BJ (cell line): ENCODE measurements at regions not wholly inside any gene's neighbourhood (a gene's known extent, or its start where the extent isn't known, plus 50 kb on each side); places are given as distances from the start of the nearest gene placed in this dataset.

Source experiments
- CTCF ChIA-PET: fragments of 350-600 bp; formaldehyde crosslinking; extraction: SDS; loops from one replicate; lab custom pipeline; 2021; ENCODE audit warnings: antibody characterized with exemption, inconsistent platforms; lab: Yijun Ruan, JAX
- POLR2A ChIA-PET: fragments of 300-600 bp; sonication (Branson Sonifier 250); formaldehyde crosslinking; extraction: SDS; loops from one replicate; lab custom pipeline; 2021; ENCODE audit warnings: antibody characterized with exemption; lab: Charles Lee
- DNase-seq: peaks from one replicate; pipeline ENCODE4 v3.0.0-alpha.2; 2011; ENCODE audit warnings: low read depth
- H3K27me3 ChIP-seq: 2 replicates; pipeline ENCODE4 v1.6.0; 2011; ENCODE audit warnings: low read length; ENCODE audit not compliant: control insufficient read depth, insufficient read depth
- H3K36me3 ChIP-seq: 2 replicates; pipeline ENCODE4 v1.5.1; 2011; ENCODE audit warnings: low read length; ENCODE audit not compliant: control insufficient read depth, insufficient read depth
- H3K4me3 ChIP-seq: 2 replicates; pipeline ENCODE4 v1.5.1; 2011; ENCODE audit warnings: low read depth, mild to moderate bottlenecking, control low read depth, low read length
- CTCF ChIP-seq: IDR thresholded peaks from 2 replicates; pipeline ENCODE4 v1.5.1; 2011; ENCODE audit warnings: low read depth, mild to moderate bottlenecking, control low read depth, inconsistent platforms, low read length, moderate library complexity; ENCODE audit not compliant: insufficient read depth

- ChIA-PET CTCF (no interaction called here), POLR2A (no interaction called here)
- no peaks in the 10 kb centered on the region for H3K27me3 ChIP-seq
- DNase-seq, result no peak
- H3K36me3 ChIP-seq, result no peaks in the 10 kb centered on the region
- no peak overlapping the region for H3K4me3 ChIP-seq
- TF ChIP-seq CTCF, result no peak
Measured at GRCh38 chr10:123478116-123478515, 188.0 kb upstream of the GPR26 start.

GRCh38 chr10:123479640-123480039, 186.5 kb upstream of the GPR26 start:
- H3K36me3 ChIP-seq, result no peaks in the 10 kb centered on the region
- DNase-seq, result no peak
- ChIA-PET POLR2A (no interaction called here), CTCF (no interaction called here)
- no peaks in the 10 kb centered on the region for H3K27me3 ChIP-seq
- TF ChIP-seq CTCF, result no peak
- no peak overlapping the region for H3K4me3 ChIP-seq

GRCh38 chr10:123480344-123480743, 185.8 kb upstream of the GPR26 start:
- ChIA-PET POLR2A (no interaction called here), CTCF (no interaction called here)
- Histone ChIP-seq H3K4me3 (no peak overlapping the region), H3K27me3 (no peaks in the 10 kb centered on the region), H3K36me3 (no peaks in the 10 kb centered on the region)
- no peak for DNase-seq
- no peak for TF ChIP-seq CTCF

GRCh38 chr10:123480845-123481244, 185.3 kb upstream of the GPR26 start:
- no peak for TF ChIP-seq CTCF
- CTCF ChIA-PET, result no interaction called here
- DNase-seq, result no peak
- H3K36me3 ChIP-seq, result no peaks in the 10 kb centered on the region
- no peaks in the 10 kb centered on the region for H3K27me3 ChIP-seq
- H3K4me3 ChIP-seq, result no peak overlapping the region
- POLR2A ChIA-PET, result no interaction called here

- POLR2A ChIA-PET, result no interaction called here
- TF ChIP-seq CTCF, result no peak
- Histone ChIP-seq H3K27me3 (no peaks in the 10 kb centered on the region), H3K36me3 (no peaks in the 10 kb centered on the region), H3K4me3 (no peak overlapping the region)
- CTCF ChIA-PET, result no interaction called here
- no peak for DNase-seq
Measured at GRCh38 chr10:123484722-123485121, 181.4 kb upstream of the GPR26 start.
